Naive thymus-derived CD4-positive, alpha-beta T cell (primary cell): ENCODE measurements at regions not wholly inside any gene's neighbourhood (a gene's known extent, or its start where the extent isn't known, plus 50 kb on each side); places are given as distances from the start of the nearest gene placed in this dataset.
A peak's percentile ranks its signal among the peaks of the same experiment; 100 is the strongest.

Source experiments
- ATAC-seq: fragments of 150-1000 bp; cut with Tn5 transposase; 2 replicates; pipeline ENCODE4 v1.10.0; 2021; ENCODE audit warnings: mild to moderate bottlenecking, moderate library complexity
- CTCF ChIA-PET: fragments of 350-600 bp; sonication (Branson Sonifier 250); formaldehyde crosslinking; loops from one replicate; lab custom pipeline; 2021; ENCODE audit warnings: antibody characterized with exemption; lab: Charles Lee
- POLR2A ChIA-PET: fragments of 350-600 bp; sonication (Branson Sonifier 250); formaldehyde crosslinking; loops from one replicate; lab custom pipeline; 2021; ENCODE audit warnings: antibody characterized with exemption, inconsistent platforms; lab: Charles Lee
- DNase-seq, 9 donors: peaks; one replicate each; pipeline versions ENCODE4 v3.0.0 to v3.0.0-alpha.2; 2020 to 2022; ENCODE audit warnings: mixed read lengths in 1 of 9
- H3K27ac ChIP-seq: one replicate; pipeline ENCODE4 v1.7.0; 2013; ENCODE audit warnings: mild to moderate bottlenecking, low read depth, low read length, moderate library complexity
- H3K27me3 ChIP-seq, 2 donors: one replicate each; pipeline ENCODE4 v1.7.0; 2013; ENCODE audit warnings: low read length in 2 of 2, mild to moderate bottlenecking in 2 of 2, moderate library complexity in 2 of 2; ENCODE audit not compliant: control insufficient read depth in 2 of 2, insufficient read depth in 2 of 2
- H3K36me3 ChIP-seq, 3 experiments: 1 replicate in 2 of 3; 2 replicates in 1 of 3; pipeline ENCODE4 v1.7.0; 2013; ENCODE audit warnings: low read length in 3 of 3, mild to moderate bottlenecking in 3 of 3, moderate library complexity in 1 of 3; ENCODE audit not compliant: insufficient read depth in 3 of 3, control insufficient read depth in 2 of 3
- H3K4me1 ChIP-seq, 2 donors: one replicate each; pipeline ENCODE4 v1.7.0; 2013; ENCODE audit warnings: low read length in 2 of 2, mild to moderate bottlenecking in 2 of 2, moderate library complexity in 1 of 2; ENCODE audit not compliant: control insufficient read depth in 2 of 2, insufficient read depth in 2 of 2
- H3K4me3 ChIP-seq: 2 replicates; pipeline ENCODE4 v1.7.0; 2013; ENCODE audit warnings: mild to moderate bottlenecking, low read length
- H3K9me3 ChIP-seq, 3 experiments: 1 replicate in 2 of 3; 2 replicates in 1 of 3; pipeline ENCODE4 v1.7.0; 2013; ENCODE audit warnings: low read length in 3 of 3; ENCODE audit not compliant: control insufficient read depth in 2 of 3
- H3K27ac Mint-ChIP-seq, 9 donors: one replicate each; pipeline ENCODE4 v1.8.0; 2020 to 2022; ENCODE audit warnings: mixed read lengths in 9 of 9, mild to moderate bottlenecking in 8 of 9, moderate library complexity in 5 of 9, inconsistent platforms in 2 of 9
- H3K27me3 Mint-ChIP-seq, 5 donors: one replicate each; pipeline ENCODE4 v1.8.0; 2021 to 2022; ENCODE audit warnings: mixed read lengths in 5 of 5, mild to moderate bottlenecking in 1 of 5
- H3K36me3 Mint-ChIP-seq, 5 donors: one replicate each; pipeline ENCODE4 v1.8.0; 2020 to 2022; ENCODE audit warnings: mixed read lengths in 5 of 5, mild to moderate bottlenecking in 3 of 5, inconsistent platforms in 1 of 5
- H3K4me1 Mint-ChIP-seq, 7 donors: one replicate each; pipeline ENCODE4 v1.8.0; 2020 to 2022; ENCODE audit warnings: mixed read lengths in 7 of 7, mild to moderate bottlenecking in 3 of 7, inconsistent platforms in 1 of 7
- H3K4me3 Mint-ChIP-seq, 10 donors: one replicate each; pipeline ENCODE4 v1.8.0; 2020 to 2022; ENCODE audit warnings: mild to moderate bottlenecking in 10 of 10, mixed read lengths in 10 of 10, moderate library complexity in 6 of 10, inconsistent platforms in 2 of 10
- H3K9me3 Mint-ChIP-seq, 11 donors: one replicate each; pipeline ENCODE4 v1.8.0; 2020 to 2022; ENCODE audit warnings: mixed read lengths in 11 of 11, mild to moderate bottlenecking in 4 of 11, inconsistent platforms in 1 of 11, moderate library complexity in 1 of 11
- intact Hi-C, 2 donors: fragments of 100-400 bp; cut with micrococcal nuclease; formaldehyde crosslinking; loops; one replicate each; pipeline ENCODE4 v1.15.1; 2023

DNA sequence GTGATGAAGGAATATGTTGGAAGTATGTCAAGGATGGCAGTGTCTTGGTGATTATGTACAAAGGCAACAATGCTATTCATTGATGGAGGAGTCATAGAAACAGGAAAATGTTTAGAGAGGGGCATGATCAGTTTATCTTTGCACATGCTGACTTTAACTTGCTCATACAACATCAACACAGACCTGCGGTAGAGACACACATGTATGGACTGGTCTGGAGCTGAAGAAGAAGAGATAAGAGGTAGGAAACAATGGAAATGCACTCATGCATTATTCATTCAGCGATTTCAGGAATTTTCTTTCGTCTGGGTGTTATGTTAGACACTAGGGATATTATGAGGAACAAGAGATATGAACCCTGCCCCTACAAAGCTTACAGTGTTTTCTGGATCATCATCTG is 1252.3 kb upstream of the TENM3 start:
- no peaks in the 10 kb centered on the region for H3K36me3 ChIP-seq
- intact Hi-C loops = no loop called here
- DNase-seq (no peak), ATAC-seq (no peak)
- H3K9me3 Mint-ChIP-seq = peaks cover 0 to 11% (median 0%) of the 10 kb centered on the region in 11 donors
- H3K4me3 Mint-ChIP-seq = no peak overlapping the region
- H3K36me3 Mint-ChIP-seq = no peaks in the 10 kb centered on the region
- no peaks in the 10 kb centered on the region for H3K9me3 ChIP-seq
- no peaks in the 10 kb centered on the region for H3K4me1 Mint-ChIP-seq
- no peaks in the 10 kb centered on the region for H3K27me3 ChIP-seq
- POLR2A ChIA-PET = no interaction called here
- CTCF ChIA-PET = no interaction called here
- H3K4me1 ChIP-seq = no peaks in the 10 kb centered on the region
- no peak overlapping the region for H3K27ac Mint-ChIP-seq
- no peak overlapping the region for H3K27ac ChIP-seq
- H3K4me3 ChIP-seq = no peak overlapping the region
- H3K27me3 Mint-ChIP-seq = no peaks in the 10 kb centered on the region

DNA sequence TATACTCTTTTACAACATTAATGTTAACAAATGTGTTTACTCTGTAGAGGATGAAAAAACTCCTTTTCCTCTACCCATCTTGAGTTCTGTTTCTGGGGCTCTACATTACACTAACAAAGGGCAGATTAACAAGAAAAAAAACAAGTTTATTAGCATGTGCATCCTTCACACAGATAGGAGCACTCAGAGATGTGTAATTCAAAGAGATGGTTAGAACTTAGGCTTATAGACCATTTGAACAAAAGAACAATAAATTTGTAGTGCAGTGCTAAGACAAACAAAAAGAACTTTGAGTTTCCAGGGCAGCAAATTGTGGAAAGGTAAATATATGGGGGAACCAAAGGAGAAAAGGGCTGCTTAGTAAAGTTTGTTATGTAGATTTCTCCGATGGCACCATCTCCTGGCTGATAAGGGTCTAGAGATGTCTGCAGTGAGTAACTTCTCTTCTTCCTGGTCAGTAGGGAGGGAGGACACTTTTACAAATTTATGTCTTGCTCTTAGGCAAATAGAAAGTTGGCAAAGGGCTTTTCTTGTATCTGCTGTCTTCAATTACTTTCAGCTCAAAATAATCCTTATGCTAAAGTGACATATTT is 1249.9 kb upstream of the TENM3 start:
- Histone ChIP-seq H3K4me3 (no peak overlapping the region), H3K27ac (no peak overlapping the region), H3K4me1 (no peaks in the 10 kb centered on the region), H3K36me3 (no peaks in the 10 kb centered on the region), H3K27me3 (no peaks in the 10 kb centered on the region), H3K9me3 (no peaks in the 10 kb centered on the region)
- DNase-seq (no peak), ATAC-seq (no peak)
- Mint-ChIP-seq H3K27me3 (no peaks in the 10 kb centered on the region), H3K27ac (no peak overlapping the region), H3K4me1 (no peaks in the 10 kb centered on the region), H3K36me3 (no peaks in the 10 kb centered on the region), H3K9me3 (peaks cover 0 to 16% (median 0%) of the 10 kb centered on the region in 11 donors), H3K4me3 (no peak overlapping the region)
- POLR2A ChIA-PET = no interaction called here
- CTCF ChIA-PET = no interaction called here
- intact Hi-C loops = no loop called here

DNA sequence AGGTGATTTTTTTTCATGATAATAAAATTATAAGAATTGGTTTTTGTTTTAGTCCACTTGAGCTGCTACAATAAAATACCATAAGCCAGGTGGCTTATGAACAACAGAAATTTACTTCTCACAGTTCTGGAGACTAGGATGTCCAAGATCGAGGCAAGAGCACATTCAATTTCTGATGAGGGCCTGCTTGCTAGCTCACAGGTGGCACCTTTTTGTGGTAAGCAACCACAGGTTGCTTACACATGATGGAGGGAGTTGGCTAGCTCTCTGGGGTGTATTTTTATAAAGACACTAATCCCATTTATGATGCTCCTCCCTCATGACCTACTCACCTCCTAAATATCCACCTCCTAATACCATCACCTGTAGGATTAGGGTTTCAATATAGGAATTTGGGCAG is 1248.5 kb upstream of the TENM3 start:
- no peak overlapping the region for H3K27ac ChIP-seq
- CTCF ChIA-PET = no interaction called here
- POLR2A ChIA-PET = no interaction called here
- H3K27ac Mint-ChIP-seq = no peak overlapping the region
- no peaks in the 10 kb centered on the region for H3K9me3 ChIP-seq
- DNase-seq (no peak), ATAC-seq (no peak)
- H3K4me1 Mint-ChIP-seq = no peaks in the 10 kb centered on the region
- H3K36me3 ChIP-seq = no peaks in the 10 kb centered on the region
- H3K4me3 ChIP-seq = no peak overlapping the region
- H3K27me3 Mint-ChIP-seq = no peaks in the 10 kb centered on the region
- no peaks in the 10 kb centered on the region for H3K36me3 Mint-ChIP-seq
- H3K4me1 ChIP-seq = no peaks in the 10 kb centered on the region
- intact Hi-C loops = no loop called here
- H3K27me3 ChIP-seq = no peaks in the 10 kb centered on the region
- H3K4me3 Mint-ChIP-seq = no peak overlapping the region
- peaks cover 0 to 21% (median 0%) of the 10 kb centered on the region in 11 donors for H3K9me3 Mint-ChIP-seq

DNA sequence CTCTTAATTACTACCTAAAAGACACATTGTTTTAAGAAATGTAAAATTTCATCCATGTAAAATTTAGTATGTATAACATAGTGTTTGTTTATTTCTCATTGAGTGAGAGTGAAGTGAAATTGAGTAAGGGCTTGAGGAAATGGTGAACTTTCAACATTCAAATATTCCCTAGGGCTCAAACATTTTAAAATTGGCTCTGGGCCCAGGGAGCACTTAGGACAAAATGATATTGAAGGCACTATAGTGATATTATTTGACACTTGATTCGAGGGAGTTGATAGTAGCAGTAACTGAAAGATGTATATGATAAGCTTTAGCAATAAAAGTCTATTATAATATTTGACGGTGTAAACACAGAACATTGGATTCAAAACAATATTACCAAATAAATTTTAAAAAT is 1244.0 kb upstream of the TENM3 start:
- no peaks in the 10 kb centered on the region for H3K9me3 ChIP-seq
- H3K36me3 ChIP-seq = no peaks in the 10 kb centered on the region
- Mint-ChIP-seq H3K27me3 (no peaks in the 10 kb centered on the region), H3K4me1 (no peaks in the 10 kb centered on the region), H3K4me3 (no peak overlapping the region), H3K27ac (no peak overlapping the region), H3K36me3 (no peaks in the 10 kb centered on the region), H3K9me3 (peaks cover 0 to 26% (median 0%) of the 10 kb centered on the region in 11 donors)
- H3K27me3 ChIP-seq = no peaks in the 10 kb centered on the region
- intact Hi-C loops = no loop called here
- no peak overlapping the region for H3K27ac ChIP-seq
- no peaks in the 10 kb centered on the region for H3K4me1 ChIP-seq
- ATAC-seq (no peak), DNase-seq (no peak)
- ChIA-PET CTCF (no interaction called here), POLR2A (no interaction called here)
- no peak overlapping the region for H3K4me3 ChIP-seq

DNA sequence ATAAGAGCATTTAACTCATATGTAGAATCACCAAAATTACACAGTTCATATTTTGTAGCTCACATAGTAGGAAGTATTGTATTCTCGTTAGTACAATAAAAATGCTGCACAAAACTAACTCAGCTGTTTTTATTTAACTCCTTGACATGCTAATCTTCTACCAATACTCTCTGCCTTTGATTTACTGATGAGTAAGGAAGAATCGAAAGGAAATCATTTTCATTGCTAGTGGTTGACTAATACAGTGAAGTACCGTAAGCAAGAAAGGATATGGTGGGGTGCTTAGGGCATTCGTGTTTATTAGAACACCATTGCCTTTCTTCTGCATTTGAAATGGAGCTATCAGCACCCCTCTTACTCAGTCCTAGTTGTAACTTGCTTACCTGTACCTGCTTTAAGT is 1239.1 kb upstream of the TENM3 start:
- CTCF ChIA-PET = no interaction called here

DNA sequence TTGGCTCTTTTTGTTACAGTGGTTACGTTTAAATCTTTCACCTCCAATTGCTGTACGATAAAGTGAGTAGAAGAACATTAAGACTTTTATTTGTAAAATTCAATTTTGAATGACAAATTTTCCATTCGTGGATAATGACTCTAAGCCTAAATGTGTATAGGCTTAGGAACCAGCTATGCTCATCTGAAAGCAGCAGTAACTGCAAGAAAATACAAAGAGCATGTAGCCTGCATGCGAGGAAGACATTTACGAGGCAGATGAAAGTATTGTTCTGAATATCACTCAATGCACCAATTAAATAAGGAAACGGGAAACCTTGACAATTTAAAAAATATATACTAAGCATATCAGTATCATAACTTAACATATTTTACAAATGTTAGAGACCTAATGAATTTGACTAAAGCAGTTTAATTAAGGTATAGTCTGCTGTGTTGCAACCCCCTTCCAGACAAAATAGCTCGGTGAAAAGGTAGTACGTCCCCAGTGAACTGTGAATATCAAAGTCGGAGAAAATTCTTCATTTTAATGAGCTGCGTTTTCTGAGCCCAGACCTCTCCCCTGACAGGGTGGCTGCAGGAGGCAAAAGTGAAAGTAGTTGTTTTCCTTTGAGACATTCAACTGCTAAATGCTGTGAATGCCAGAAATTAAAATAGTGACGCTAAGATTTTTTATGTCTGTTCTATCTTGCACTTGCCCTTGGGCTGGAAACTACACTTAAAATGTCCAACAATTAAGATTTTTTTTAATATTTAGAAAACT is 1236.5 kb upstream of the TENM3 start:
- intact Hi-C loops = no loop called here
- H3K4me1 ChIP-seq = no peaks in the 10 kb centered on the region
- ChIA-PET POLR2A (no interaction called here), CTCF (no interaction called here)
- no peaks in the 10 kb centered on the region for H3K4me1 Mint-ChIP-seq
- no peaks in the 10 kb centered on the region for H3K9me3 ChIP-seq
- H3K27me3 Mint-ChIP-seq = no peaks in the 10 kb centered on the region
- H3K36me3 ChIP-seq = no peaks in the 10 kb centered on the region
- H3K9me3 Mint-ChIP-seq = peaks cover 0 to 25% (median 3%) of the 10 kb centered on the region in 11 donors
- no peak overlapping the region for H3K27ac Mint-ChIP-seq
- H3K27me3 ChIP-seq = no peaks in the 10 kb centered on the region
- no peak overlapping the region for H3K27ac ChIP-seq
- no peaks in the 10 kb centered on the region for H3K36me3 Mint-ChIP-seq
- DNase-seq = no peak
- H3K4me3 ChIP-seq = no peak overlapping the region
- ATAC-seq = no peak
- H3K4me3 Mint-ChIP-seq = peak overlapping the region in 1 of 10 donors; percentile 59

More for the DNA sequence above, 1239.1 kb upstream of the TENM3 start:
- Mint-ChIP-seq H3K9me3 (peaks cover 0 to 32% (median 4%) of the 10 kb centered on the region in 11 donors), H3K27me3 (no peaks in the 10 kb centered on the region), H3K36me3 (no peaks in the 10 kb centered on the region), H3K27ac (no peak overlapping the region), H3K4me3 (no peak overlapping the region), H3K4me1 (no peaks in the 10 kb centered on the region)
- Histone ChIP-seq H3K9me3 (no peaks in the 10 kb centered on the region), H3K27me3 (no peaks in the 10 kb centered on the region), H3K4me3 (no peak overlapping the region), H3K36me3 (no peaks in the 10 kb centered on the region), H3K4me1 (no peaks in the 10 kb centered on the region), H3K27ac (no peak overlapping the region)
- DNase-seq = no peak
- ATAC-seq = no peak
- intact Hi-C loops = no loop called here
- POLR2A ChIA-PET = no interaction called here

DNA sequence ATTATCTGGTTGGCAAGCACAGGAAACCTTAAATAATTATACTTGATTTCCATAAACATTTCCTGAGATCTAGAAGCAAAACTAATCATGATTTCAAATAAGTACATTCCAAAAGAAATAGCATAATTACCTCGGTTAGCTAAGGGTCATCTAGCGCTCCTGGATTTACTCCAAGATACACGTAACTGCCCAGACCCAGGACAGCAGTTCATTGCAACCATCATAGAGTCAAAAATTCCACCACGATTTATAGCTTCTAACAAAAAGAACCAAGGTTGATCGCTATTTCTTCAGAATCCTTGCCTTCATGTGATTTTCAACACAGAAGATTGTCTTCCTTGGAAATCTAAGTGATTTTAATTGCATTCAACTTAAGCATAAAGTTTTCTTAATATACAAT is 1235.5 kb upstream of the TENM3 start:
- Mint-ChIP-seq H3K4me3 (no peak overlapping the region), H3K36me3 (no peaks in the 10 kb centered on the region), H3K9me3 (peaks cover 1 to 27% (median 6%) of the 10 kb centered on the region in 11 donors), H3K27ac (no peak overlapping the region), H3K27me3 (no peaks in the 10 kb centered on the region), H3K4me1 (no peaks in the 10 kb centered on the region)
- H3K27ac ChIP-seq = no peak overlapping the region
- ChIA-PET CTCF (no interaction called here), POLR2A (no interaction called here)
- intact Hi-C loops = no loop called here
- no peaks in the 10 kb centered on the region for H3K36me3 ChIP-seq
- DNase-seq = no peak
- H3K9me3 ChIP-seq = no peaks in the 10 kb centered on the region
- H3K4me1 ChIP-seq = no peaks in the 10 kb centered on the region
- no peak for ATAC-seq
- H3K27me3 ChIP-seq = no peaks in the 10 kb centered on the region
- H3K4me3 ChIP-seq = no peak overlapping the region
